Lower leg skin (tissue), 3 donors: ENCODE measurements at regions not wholly inside any gene's neighbourhood (a gene's known extent, or its start where the extent isn't known, plus 50 kb on each side); places are given as distances from the start of the nearest gene placed in this dataset.

Experiments used
- CTCF ChIP-seq, 3 donors: fragments of 450-650 bp; IDR thresholded peaks; one replicate each; pipeline ENCODE4 v1.5.1; 2016; ENCODE audit warnings: antibody characterized with exemption in 3 of 3, mild to moderate bottlenecking in 3 of 3, moderate library complexity in 2 of 3
- POLR2A ChIP-seq, 2 donors: fragments of 450-650 bp; IDR thresholded peaks; one replicate each; pipeline ENCODE4 v1.6.1; 2016 to 2017; ENCODE audit warnings: antibody characterized with exemption in 2 of 2, mild to moderate bottlenecking in 1 of 2, moderate library complexity in 1 of 2

GRCh38 chr6:47379328-47379727 lies 69.6 kb upstream of the TNFRSF21 start:
- TF ChIP-seq CTCF (IDR thresholded peaks at IDR 0.05) (no peak), POLR2A (IDR thresholded peaks at IDR 0.05) (no peak)
